Astrocyte (in vitro differentiated cells and primary cell): ENCODE measurements at regions not wholly inside any gene's neighbourhood (a gene's known extent, or its start where the extent isn't known, plus 50 kb on each side); places are given as distances from the start of the nearest gene placed in this dataset.

Source experiments
- CTCF ChIP-seq: IDR thresholded peaks from 2 replicates; pipeline ENCODE4 v1.5.1; 2011; ENCODE audit warnings: low read depth, mild to moderate bottlenecking, inconsistent platforms, low read length, moderate library complexity; ENCODE audit not compliant: insufficient read depth
- EZH2 ChIP-seq: IDR thresholded peaks from 2 replicates; pipeline ENCODE4 v1.6.1; 2012; ENCODE audit warnings: mild to moderate bottlenecking, low read length, inconsistent platforms; ENCODE audit not compliant: insufficient read depth

- TF ChIP-seq CTCF (no peak), EZH2 (no peak)
Observed at GRCh38 chr22:33139937-33140336, 81.8 kb upstream of the SYN3 start.
